ENCODE measurements at regions not wholly inside any gene's neighbourhood (a gene's known extent, or its start where the extent isn't known, plus 50 kb on each side); places are given as distances from the start of the nearest gene placed in this dataset.
"Not testable (repeated sequence)": the region's sequence is repeated elsewhere in the genome, so short reads cannot be mapped to it uniquely, and the experiment has no call there.

DNA sequence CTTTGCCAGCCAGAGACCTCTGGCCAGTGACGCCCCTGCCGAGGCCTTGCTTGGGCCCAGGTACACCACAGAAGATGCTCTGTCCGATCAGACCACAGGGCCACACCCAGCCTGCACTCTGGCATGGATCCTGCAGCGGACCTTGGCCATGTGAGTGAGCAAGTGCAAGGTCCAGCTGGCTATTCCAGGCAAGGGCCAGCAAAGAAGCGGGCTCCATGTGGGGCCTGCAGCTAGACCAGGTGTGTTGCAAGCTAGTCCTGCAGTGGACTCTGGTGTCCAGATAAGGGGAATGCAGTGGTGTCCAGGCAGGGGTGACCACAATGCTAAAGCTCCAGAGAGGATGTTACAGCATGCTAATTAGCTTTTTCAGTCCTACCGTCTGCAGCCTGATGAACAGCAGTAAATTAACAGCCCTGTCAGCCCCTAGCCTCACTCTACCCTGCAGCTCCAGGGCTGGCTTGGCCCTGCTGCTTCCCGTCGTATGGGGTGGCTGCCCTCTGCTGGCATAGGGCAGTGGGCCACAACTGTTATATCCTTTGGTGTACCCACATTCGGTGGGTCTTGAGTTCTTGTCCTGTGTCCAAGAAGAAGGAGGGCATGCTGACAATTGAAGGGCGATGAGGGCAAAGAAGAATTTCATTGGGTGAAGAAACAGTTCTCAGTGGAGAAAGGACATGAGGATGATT lies 284.5 kb upstream of the POU5F2 start:
- DNase-seq: peak; percentile 36

DNA sequence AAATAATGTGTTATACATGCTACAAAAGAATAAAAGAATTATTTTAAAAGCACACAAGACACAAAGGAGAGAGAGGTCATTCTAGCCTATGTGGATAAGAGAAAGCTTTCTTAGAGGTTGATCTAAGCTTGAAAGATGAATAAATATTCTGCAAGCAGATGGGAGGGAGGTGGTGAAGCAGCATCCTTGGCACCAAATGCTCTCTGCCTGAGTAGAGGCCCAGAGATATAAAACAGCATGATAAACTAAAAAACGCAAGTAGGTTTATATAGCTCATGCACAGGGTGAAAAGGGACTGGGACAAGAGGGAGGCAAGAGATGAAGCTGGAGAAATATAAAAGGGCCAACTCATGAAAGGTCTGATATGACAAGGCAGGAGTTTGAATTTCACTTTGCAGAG lies 283.2 kb upstream of the POU5F2 start:
- DNase-seq: no peak

DNA sequence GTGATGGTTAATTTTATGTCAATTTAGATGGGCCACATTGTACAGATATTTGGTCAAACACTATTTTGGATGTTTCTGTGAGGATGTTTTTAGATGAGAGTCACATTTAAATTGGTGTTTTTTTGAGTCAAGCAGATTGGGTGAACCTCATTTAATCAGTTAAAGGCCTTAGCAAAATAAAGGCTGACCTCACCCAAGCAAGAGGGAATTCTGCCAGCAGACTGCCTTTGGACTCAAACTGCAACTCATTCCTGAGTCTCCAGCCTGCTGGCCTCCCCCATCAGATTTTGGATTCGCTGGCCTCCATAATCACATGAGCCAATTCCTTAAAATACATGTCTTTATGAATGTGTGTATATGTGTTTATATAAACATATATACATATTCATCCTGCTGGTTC lies 282.7 kb upstream of the POU5F2 start:
- no peak for DNase-seq

DNA sequence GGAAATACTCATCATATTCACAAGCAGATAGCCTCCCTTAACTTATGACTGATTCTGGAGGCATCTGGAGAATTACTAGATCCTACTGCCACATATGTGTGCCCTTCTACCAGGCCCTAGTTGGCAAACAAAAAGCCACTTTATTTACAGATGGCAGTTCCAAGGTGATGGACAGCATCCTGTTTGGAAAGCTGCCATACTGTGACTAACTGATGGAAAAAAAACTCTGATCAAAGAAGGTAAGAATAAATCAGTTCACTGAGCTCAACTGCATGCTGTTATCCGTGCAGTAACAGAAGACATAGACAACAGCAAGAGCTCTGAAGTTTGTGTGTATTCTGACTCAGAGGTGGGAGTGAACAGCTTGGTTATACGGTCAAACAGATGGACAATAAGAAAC lies 279.8 kb upstream of the POU5F2 start:
- DNase-seq: peak; percentile 94

DNA sequence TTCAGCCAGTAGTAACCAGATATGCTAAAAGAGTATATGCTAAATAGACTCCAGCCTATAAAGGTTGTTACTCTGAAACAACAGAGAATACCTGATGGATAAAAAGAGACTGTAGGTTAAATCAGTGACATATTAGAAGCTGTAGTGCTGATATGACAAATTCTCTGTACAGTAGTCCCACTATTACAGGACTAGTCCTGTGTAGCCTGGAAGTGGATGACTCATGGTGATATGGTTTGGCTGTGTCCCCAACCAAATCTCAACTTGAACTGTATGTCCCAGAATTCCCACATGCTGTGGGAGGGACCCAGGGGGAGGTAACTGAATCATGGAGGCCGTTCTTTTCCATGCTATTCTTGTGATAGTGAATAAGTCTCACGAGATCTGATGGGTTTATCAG lies 276.2 kb upstream of the POU5F2 start:
- peak; percentile 11 for DNase-seq

- DNase-seq: no peak
Observed at GRCh38 chr5:94010814-94011213, 269.4 kb upstream of the POU5F2 start.

DNA sequence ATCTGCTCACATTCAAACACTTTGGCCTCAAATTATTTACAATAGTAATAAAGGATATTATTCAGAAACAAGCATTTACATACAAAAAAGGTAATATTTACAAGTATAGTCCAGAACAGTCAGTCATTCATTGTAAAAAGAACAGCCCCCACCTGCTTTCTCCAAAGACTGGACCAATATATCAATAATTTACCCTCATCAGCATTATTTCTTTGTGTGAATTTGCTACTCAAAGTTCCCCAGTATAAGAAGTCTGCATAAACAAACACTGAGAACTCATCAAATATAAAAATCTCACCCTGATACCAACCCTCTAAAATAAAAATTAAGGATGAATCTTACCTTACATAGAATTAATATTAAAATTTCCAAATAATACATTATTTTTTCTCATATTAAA lies 267.8 kb upstream of the POU5F2 start:
- no peak for DNase-seq

DNA sequence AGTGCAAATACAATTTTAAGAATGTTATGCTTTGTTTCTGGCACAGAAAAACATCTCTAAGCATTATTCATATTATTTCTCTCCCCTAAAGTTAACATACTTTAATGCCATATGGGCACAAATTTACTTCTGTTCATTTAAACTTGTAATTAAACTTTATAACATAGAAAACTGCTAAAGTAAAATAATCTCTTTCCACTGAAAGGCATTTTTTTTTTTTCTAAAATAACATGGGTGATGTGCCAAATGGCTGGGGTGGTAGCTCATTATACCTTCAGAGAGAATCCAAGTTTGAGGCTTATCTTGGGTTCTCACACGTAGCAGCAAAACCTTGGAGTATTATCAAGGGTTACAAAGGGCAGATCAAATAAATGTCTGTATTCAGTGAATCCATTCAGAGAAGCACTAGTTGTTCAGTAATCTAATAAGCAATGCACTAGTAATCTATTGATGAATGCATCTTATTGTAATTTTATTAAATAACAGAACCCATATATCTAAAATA lies 257.6 kb upstream of the POU5F2 start:
- DNase-seq: no peak

- no peak for DNase-seq
Observed at GRCh38 chr5:93997562-93997961, 256.2 kb upstream of the POU5F2 start.

- DNase-seq: peak; percentile 81
Observed at GRCh38 chr5:93995126-93995621, 253.8 kb upstream of the POU5F2 start.

DNA sequence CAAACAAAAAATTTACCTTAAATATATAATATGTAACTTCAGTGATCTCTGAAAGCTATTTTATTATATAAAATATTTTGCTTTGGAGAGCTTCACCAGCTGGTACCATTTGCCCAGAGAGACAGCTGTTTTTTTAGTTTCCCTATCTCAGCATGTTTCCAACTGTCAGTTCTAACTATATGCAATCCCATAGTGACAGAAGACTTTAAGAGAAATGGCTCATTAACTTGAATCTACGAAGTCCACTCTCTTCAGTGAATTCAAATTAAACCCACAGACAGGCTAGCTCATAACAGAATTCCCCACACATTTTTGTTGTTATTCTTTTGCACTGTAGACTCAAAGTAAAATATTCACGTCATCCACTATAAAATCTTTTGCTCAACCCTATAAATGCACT lies 251.8 kb upstream of the POU5F2 start:
- DNase-seq: no peak

GRCh38 chr5:93990504-93991070 lies 249.2 kb upstream of the POU5F2 start:
- DNase-seq: peak; percentile 44

DNA sequence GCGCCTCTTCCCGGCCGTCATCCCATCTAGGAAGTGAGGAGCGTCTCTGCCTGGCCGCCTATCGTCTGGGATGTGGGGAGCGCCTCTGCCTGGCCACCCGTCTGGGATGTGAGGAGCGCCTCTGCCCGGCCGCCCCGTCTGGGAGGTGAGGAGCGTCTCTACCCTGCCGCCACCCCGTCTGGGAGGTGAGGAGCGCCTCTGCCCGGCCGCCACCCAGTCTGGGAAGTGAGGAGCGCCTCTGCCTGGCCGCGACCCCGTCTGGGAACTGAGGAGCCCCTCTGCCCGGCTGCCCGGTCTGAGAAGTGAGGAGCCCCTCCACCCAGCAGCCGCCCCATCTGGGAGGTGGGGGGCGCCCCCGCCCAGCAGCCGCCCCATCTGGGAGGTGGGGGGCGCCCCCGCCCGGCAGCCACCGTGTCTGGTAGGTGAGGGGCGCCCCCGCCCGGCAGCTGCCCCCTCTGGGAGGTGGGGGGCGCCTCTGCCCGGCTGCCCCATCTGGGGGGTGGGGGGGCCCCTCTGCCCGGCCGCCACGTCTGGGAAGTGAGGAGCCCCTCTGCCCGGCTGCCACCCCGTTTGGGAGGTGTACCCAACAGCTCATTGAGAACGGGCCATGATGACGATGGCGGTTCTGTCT lies 244.7 kb upstream of the POU5F2 start:
- DNase-seq: not testable (repeated sequence)

DNA sequence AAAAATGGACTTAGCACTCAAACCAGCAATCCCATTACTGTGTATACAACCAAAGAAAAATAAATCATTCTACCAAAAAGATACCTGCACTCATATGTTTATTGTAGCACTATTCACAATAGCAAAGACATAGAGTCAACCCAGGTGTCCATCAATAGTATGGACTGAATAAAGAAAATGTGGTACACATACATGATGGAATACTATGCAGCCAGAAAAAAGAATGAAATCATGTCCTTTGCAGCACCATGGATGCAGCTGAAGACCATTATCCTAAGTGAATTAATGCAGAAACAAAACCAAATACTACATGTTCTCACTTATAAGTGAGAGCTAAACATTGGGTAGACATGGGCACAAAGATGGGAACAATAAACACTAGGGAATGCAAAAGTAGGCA lies 236.8 kb upstream of the POU5F2 start:
- no peak for DNase-seq

GRCh38 chr5:93967923-93968322 lies 226.5 kb upstream of the POU5F2 start:
- peak; percentile 95 for DNase-seq

GRCh38 chr5:93964421-93964820 lies 223.0 kb upstream of the POU5F2 start:
- DNase-seq: no peak

DNA sequence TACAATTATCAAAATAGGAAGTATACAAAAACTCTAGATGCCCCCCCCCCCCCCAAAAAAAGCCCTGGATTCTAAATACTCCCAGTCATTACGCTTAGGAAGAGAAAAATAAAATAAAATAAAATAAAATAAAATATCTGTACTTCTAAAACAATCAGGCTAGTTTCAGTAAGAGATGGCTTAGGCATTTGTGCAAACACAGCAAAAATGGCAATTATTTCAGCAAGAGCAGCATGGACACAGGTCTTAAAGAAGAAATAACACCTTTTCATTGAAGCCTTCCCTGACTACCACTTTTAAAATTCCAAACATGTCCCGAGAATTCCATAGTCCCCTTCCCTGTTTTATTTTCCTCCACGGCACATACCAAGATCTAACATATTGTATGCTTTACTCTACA lies 218.6 kb upstream of the POU5F2 start:
- peak; percentile 31 for DNase-seq

- no peak for DNase-seq
Observed at GRCh38 chr5:93956006-93956405, 214.6 kb upstream of the POU5F2 start.

DNA sequence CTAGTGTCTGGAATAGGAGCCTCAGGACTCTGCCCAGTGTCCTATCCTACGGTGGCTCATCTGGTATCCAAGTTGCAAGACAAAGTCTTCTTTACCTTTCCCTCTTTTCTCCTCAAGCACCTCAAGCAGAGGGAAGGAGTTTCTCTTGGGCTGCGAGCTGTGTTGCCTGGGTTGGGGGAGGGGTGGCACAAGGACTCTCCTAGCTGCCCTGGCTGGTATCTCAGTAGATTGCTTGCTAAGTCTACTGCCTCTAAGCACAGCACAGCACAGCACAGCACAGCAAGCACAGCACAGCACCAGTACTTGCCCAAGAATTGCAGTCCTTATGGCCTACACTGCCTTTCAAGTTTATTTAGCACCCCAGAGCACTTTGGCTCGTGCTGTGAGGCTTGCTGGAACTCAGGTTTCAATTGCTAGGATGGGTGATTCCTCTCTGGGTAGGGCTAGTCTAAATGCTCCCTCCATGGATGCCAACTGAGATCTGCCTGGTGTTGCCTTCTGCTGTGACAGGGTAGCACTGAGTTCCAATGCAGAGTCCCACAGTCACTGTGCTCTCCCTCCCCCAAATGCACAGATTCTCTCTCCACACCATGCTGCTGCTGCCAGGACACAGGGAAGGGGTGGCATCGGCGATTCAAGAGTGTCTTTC lies 213.1 kb upstream of the POU5F2 start:
- no peak for DNase-seq

GRCh38 chr5:93953442-93953841 lies 212.0 kb upstream of the POU5F2 start:
- no peak for DNase-seq

DNA sequence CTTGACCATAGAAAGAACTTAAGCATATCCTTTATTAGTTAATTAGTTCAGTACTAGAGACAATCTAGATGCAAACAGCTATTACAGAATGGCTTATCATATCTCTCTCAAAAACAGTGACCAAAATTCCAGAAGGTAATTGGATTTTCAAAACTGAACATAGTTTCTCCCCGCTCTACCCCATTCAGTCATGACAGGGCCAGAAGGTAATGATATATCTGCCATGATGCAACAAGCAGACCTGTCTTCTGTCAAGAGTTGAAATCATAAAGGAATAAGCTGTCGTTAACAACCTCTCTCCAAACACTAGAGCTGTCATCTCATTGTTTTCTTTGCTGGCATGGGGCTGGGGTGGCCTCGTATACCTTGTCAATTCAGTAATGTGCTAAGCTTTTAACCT lies 200.5 kb upstream of the POU5F2 start:
- DNase-seq: peak; percentile 77

DNA sequence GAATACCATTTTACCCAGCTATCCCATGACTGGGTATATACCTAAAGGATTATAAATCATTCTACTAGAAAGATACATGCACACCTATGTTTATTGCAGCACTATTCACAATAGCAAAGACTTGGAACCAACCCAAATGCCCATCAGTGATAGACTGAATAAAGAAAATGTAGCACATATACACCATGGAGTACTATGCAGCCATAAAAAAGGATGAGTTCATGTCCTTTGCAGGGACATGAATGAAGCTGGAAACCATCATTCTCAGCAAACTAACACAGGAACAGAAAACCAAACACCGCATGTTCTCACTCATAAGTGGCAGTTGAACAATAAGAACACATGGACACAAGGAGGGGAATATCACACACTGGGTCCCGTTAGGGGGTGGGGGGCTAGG lies 191.9 kb upstream of the POU5F2 start:
- DNase-seq: not testable (repeated sequence)

DNA sequence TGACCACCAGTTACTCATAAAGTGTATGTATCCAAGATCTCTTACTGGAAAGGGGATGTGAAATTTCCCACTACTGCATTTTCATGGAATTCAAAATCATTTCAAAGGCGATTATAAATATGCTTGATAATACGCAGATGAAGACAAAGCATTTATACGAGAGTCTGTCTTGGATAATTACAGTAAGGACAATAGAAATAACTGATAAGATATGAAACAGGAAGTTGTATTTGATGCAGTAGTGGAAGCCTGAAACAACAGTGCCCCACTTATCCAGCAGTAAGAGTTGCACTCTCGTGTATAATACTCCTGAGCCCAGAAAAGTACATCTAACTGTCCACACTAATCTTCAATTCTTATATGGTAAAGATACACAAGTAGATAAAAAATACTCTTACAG lies 188.7 kb upstream of the POU5F2 start:
- no peak for DNase-seq

DNA sequence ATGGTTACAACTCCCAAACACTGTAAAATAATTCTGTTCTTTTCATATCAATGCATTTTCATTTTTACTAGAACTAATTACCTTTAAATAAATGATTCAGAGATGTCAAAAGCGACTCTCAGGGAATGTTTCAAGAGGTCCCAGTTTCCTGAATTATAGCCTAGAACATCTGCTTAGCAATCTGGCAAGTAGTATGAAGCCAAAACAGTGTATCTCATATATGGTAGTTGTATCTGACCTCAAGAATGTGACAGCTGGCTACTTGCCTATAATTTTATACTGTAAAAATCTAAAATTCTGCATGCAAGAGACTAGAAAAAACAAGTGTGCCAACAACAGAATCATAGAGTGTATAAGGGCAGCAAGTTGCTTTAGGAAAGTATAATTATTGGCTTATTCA lies 187.7 kb upstream of the POU5F2 start:
- DNase-seq: no peak

Data from DMS53 (cell line).